GM18867 (cell line): ENCODE measurements at regions not wholly inside any gene's neighbourhood (a gene's known extent, or its start where the extent isn't known, plus 50 kb on each side); places are given as distances from the start of the nearest gene placed in this dataset.
"Not testable (repeated sequence)": the region's sequence is repeated elsewhere in the genome, so short reads cannot be mapped to it uniquely, and the experiment has no call there.

ENCODE experiments used
- ATAC-seq: cut with Tn5 transposase; IDR thresholded peaks from one replicate; pipeline ENCODE4 v1.9.1; 2021; ENCODE audit warnings: mild to moderate bottlenecking, moderate library complexity; ENCODE audit not compliant: unreplicated experiment

- ATAC-seq, result no peak
These were observed 1875.9 kb upstream of the CDH9 start for GRCh38 chr5:28914297-28914696.

GRCh38 chr5:28903643-28904042 is 1865.3 kb upstream of the CDH9 start:
- ATAC-seq, result no peak

GRCh38 chr5:28896949-28897348 is 1858.6 kb upstream of the CDH9 start:
- ATAC-seq, result no peak

- ATAC-seq, result no peak
These were observed 1842.5 kb upstream of the CDH9 start for GRCh38 chr5:28880936-28881335.

- ATAC-seq, result no peak
These were observed 1838.7 kb upstream of the CDH9 start for GRCh38 chr5:28877050-28877449.

- ATAC-seq, result no peak
These were observed 1825.6 kb upstream of the CDH9 start for GRCh38 chr5:28864006-28864405.

GRCh38 chr5:28862860-28863196 is 1824.4 kb upstream of the CDH9 start:
- no peak for ATAC-seq

- no peak for ATAC-seq
These were observed 1823.9 kb upstream of the CDH9 start for GRCh38 chr5:28862137-28862859.

GRCh38 chr5:28855626-28856025 is 1817.2 kb upstream of the CDH9 start:
- ATAC-seq, result no peak

GRCh38 chr5:28850320-28850921 is 1812.0 kb upstream of the CDH9 start:
- no peak for ATAC-seq

- no peak for ATAC-seq
These were observed 1792.7 kb upstream of the CDH9 start for GRCh38 chr5:28831042-28831441.

- ATAC-seq, result no peak
These were observed 1784.8 kb upstream of the CDH9 start for GRCh38 chr5:28823231-28823630.

- no peak for ATAC-seq
These were observed 1783.7 kb upstream of the CDH9 start for GRCh38 chr5:28822071-28822470.

GRCh38 chr5:28810751-28811136 is 1772.4 kb upstream of the CDH9 start:
- no peak for ATAC-seq

- no peak for ATAC-seq
These were observed 1771.7 kb upstream of the CDH9 start for GRCh38 chr5:28809811-28810750.

- ATAC-seq, result no peak
These were observed 1770.8 kb upstream of the CDH9 start for GRCh38 chr5:28808967-28809810.

- no peak for ATAC-seq
These were observed 1768.9 kb upstream of the CDH9 start for GRCh38 chr5:28807195-28807729.

- ATAC-seq, result not testable (repeated sequence)
These were observed 1760.6 kb upstream of the CDH9 start for GRCh38 chr5:28799035-28799434.

- no peak for ATAC-seq
These were observed 1750.6 kb upstream of the CDH9 start for GRCh38 chr5:28788954-28789353.

- ATAC-seq, result no peak
These were observed 1741.8 kb upstream of the CDH9 start for GRCh38 chr5:28780083-28780692.
